Endothelial cell of umbilical vein (primary cell): ENCODE measurements at regions not wholly inside any gene's neighbourhood (a gene's known extent, or its start where the extent isn't known, plus 50 kb on each side); places are given as distances from the start of the nearest gene placed in this dataset.

Experiments
- CTCF ChIP-seq, 2 donors: IDR thresholded peaks; 1 replicate in 1 of 2; 2 replicates in 1 of 2; pipeline ENCODE4 v1.5.1; 2011; ENCODE audit warnings: low read length in 2 of 2, mild to moderate bottlenecking in 2 of 2, moderate library complexity in 2 of 2, control low read depth in 1 of 2, inconsistent platforms in 1 of 2, low read depth in 1 of 2; ENCODE audit not compliant: insufficient read depth in 1 of 2; ENCODE audit errors: extremely low read depth in 1 of 2
- EZH2 ChIP-seq: IDR thresholded peaks from 2 replicates; pipeline ENCODE4 v1.6.1; 2012; ENCODE audit warnings: borderline replicate concordance, low read depth, mild to moderate bottlenecking, moderate library complexity, low read length, inconsistent platforms; ENCODE audit not compliant: severe bottlenecking
- FOS ChIP-seq: IDR thresholded peaks from 2 replicates; pipeline ENCODE4 v1.6.1; 2011; ENCODE audit warnings: mild to moderate bottlenecking, low read length, moderate library complexity, borderline replicate concordance; ENCODE audit not compliant: insufficient read depth
- GATA2 ChIP-seq: IDR thresholded peaks from 2 replicates; pipeline ENCODE4 v1.7.0; 2011; ENCODE audit warnings: low read depth, mild to moderate bottlenecking, moderate library complexity, mixed read lengths, low read length; ENCODE audit not compliant: insufficient read length, insufficient read depth
- JUN ChIP-seq: IDR thresholded peaks from 2 replicates; pipeline ENCODE4 v1.6.1; 2011; ENCODE audit warnings: borderline replicate concordance, low read depth; ENCODE audit not compliant: insufficient read length, insufficient read depth
- POLR2A ChIP-seq: IDR thresholded peaks from 2 replicates; pipeline ENCODE4 v1.6.1; 2012; ENCODE audit warnings: low read depth, mild to moderate bottlenecking, control low read depth, low read length
- POLR2AphosphoS5 ChIP-seq: IDR thresholded peaks from 2 replicates; pipeline ENCODE4 v1.6.1; 2012; ENCODE audit warnings: low read depth, mild to moderate bottlenecking, control low read depth, low read length, moderate library complexity; ENCODE audit not compliant: insufficient read depth

GRCh38 chr20:6906871-6907270, 139.4 kb downstream of the BMP2 start:
- TF ChIP-seq CTCF (IDR thresholded peaks at IDR 0.05; ENCODE audit: extremely low read depth in 1 of 2, insufficient read depth in 1 of 2, low read depth in 1 of 2, low read length in 2 of 2) (no peak), POLR2AphosphoS5 (no peak), JUN (no peak), POLR2A (no peak), FOS (no peak), EZH2 (no peak), GATA2 (no peak)
